ENCODE measurements at regions not wholly inside any gene's neighbourhood (a gene's known extent, or its start where the extent isn't known, plus 50 kb on each side); places are given as distances from the start of the nearest gene placed in this dataset.

- TF ChIP-seq, protein P1, sequence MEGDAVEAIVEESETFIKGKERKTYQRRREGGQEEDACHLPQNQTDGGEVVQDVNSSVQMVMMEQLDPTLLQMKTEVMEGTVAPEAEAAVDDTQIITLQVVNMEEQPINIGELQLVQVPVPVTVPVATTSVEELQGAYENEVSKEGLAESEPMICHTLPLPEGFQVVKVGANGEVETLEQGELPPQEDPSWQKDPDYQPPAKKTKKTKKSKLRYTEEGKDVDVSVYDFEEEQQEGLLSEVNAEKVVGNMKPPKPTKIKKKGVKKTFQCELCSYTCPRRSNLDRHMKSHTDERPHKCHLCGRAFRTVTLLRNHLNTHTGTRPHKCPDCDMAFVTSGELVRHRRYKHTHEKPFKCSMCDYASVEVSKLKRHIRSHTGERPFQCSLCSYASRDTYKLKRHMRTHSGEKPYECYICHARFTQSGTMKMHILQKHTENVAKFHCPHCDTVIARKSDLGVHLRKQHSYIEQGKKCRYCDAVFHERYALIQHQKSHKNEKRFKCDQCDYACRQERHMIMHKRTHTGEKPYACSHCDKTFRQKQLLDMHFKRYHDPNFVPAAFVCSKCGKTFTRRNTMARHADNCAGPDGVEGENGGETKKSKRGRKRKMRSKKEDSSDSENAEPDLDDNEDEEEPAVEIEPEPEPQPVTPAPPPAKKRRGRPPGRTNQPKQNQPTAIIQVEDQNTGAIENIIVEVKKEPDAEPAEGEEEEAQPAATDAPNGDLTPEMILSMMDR (conservative IDR thresholded peaks at IDR 0.05 in 1 of 2, IDR thresholded peaks at IDR 0.05 in 1 of 2; ENCODE audit: extremely low read depth in 1 of 2, insufficient read depth in 1 of 2, low read depth in 1 of 2, low read length in 2 of 2) = no peak
- no peak for TF ChIP-seq EZH2 (IDR thresholded peaks at IDR 0.05; ENCODE audit: borderline replicate concordance, low read length)
Observed at GRCh38 chr13:103471896-103472295, 405.7 kb upstream of the SLC10A2 start.

All from mammary epithelial cell (primary cell).